Ovary (tissue), 3 donors: ENCODE measurements at regions not wholly inside any gene's neighbourhood (a gene's known extent, or its start where the extent isn't known, plus 50 kb on each side); places are given as distances from the start of the nearest gene placed in this dataset.

Experiments
- CTCF ChIP-seq, 3 donors: fragments of 450-650 bp in 2 of 3; fragments of 200-600 bp in 1 of 3; IDR thresholded peaks; one replicate each; pipeline versions ENCODE4 v1.5.1 to v1.8.0; 2016 to 2022; ENCODE audit warnings: antibody characterized with exemption in 3 of 3, mild to moderate bottlenecking in 1 of 3
- EP300 ChIP-seq: sonication (generic); formaldehyde crosslinking; IDR thresholded peaks from one replicate; pipeline ENCODE4 v1.6.1; 2017; ENCODE audit warnings: antibody characterized with exemption
- POLR2A ChIP-seq: fragments of 450-650 bp; IDR thresholded peaks from one replicate; pipeline ENCODE4 v1.6.1; 2017; ENCODE audit warnings: antibody characterized with exemption, mild to moderate bottlenecking, moderate library complexity
- donor health status: DM: no; HTN: no; CAD: no.

- TF ChIP-seq CTCF (IDR thresholded peaks at IDR 0.05) = no peak
- TF ChIP-seq POLR2A = no peak
- no peak for TF ChIP-seq EP300
Measured at GRCh38 chr5:133696006-133696584, 83.8 kb upstream of the FSTL4 start.
